NCI-H345 treated with DMSO at 0.1 percent for 48 hours (cell line): ENCODE measurements at regions not wholly inside any gene's neighbourhood (a gene's known extent, or its start where the extent isn't known, plus 50 kb on each side); places are given as distances from the start of the nearest gene placed in this dataset.
"Not testable (repeated sequence)": the region's sequence is repeated elsewhere in the genome, so short reads cannot be mapped to it uniquely, and the experiment has no call there.

Experiments used
- DNase-seq: peaks from one replicate; lab custom pipeline; 2025; ENCODE audit not compliant: unreplicated experiment; lab: John Stamatoyannopoulos, UW

DNA sequence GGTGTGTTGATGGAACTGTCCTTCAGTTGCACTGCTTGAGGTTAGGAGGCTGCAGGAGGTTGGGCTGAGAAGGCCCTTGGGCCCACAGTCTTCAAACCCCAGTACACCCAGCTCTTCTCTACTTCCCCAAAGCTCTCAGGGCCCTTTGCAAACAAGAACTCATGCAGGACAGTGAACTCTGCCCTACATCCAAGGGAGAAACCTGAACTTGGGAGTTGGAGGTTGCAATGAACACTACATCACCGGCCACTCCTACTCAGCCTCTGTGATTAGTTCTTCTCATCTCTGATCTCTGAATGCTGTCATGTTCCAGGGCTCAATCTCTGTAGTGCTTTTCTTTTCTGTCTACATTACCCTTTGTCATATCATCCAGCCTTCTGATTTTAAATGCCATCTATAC is 148.5 kb upstream of the PDE7B start:
- DNase-seq = no peak

DNA sequence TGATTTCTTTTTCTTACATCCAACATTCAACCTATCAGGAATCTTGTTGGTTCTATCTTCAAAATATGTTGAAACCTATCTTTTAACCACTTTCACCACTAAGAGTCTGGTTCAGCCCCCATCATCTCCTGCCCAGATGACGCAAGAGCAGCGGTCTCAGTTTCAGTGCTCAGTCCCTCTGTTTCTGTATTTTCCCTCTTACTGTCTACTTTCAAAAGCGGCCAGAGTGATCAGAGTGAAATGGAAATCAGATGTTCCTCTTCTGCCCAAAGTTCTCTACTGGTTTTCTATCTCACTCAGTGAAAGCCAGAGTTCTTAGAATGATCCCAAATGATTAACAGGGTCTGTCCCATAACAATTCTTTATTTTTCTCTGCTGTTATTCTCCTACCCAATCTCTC is 147.9 kb upstream of the PDE7B start:
- DNase-seq = no peak

DNA sequence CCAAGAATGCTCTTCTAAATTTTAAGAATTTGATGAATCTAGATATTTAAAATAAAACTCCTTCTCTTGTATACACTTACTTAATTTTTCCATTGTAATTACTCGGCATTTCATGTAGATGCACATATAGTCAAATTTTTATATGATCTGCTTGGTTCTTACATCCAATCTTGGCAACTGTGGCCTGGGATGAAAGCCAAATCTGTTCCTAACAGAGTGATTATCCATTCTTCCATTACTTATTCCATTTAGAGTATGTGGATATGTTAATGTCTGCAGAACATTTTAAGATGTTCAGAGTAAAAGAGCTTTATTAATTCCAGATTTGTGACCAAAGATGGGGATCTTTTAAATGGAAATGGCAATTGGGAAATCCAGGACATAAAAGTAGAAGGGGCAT is 144.1 kb upstream of the PDE7B start:
- no peak for DNase-seq

DNA sequence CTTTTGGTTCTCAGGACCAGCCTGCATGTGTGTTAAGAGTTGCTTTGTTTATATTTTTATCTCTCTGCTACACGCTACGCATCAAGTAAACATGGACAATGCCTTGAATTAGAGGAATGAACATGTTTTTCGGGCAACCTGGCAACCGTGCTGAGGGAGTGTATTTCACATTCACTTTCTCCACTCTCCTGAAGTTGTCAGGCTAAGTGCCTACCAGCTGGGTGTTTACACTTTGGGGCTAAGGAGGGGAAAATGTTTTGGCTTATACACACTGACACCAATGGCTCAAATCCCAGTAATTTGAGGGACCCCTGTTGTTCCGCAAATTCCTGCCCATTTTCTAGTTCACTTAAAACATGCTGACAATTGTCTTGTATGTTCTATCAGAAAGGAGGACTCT is 141.5 kb upstream of the PDE7B start:
- DNase-seq = no peak

DNA sequence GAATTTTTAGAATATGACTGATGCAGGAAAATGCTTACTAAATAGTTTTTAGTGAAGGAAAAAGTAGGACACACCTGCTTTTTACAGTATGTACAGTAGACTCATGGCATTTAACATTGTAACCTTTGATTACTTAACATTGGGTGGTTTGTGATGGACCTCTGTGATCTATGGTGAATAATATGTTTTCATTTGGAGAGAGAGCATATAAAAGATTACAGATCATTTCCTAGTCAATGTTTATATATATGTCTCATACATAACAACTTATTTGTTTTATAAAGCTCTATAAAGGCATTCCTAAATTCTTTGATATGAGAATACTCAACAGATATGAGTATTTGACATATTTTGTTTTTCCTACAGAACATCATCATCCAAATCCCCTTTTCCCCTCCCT is 129.3 kb upstream of the PDE7B start:
- no peak for DNase-seq

DNA sequence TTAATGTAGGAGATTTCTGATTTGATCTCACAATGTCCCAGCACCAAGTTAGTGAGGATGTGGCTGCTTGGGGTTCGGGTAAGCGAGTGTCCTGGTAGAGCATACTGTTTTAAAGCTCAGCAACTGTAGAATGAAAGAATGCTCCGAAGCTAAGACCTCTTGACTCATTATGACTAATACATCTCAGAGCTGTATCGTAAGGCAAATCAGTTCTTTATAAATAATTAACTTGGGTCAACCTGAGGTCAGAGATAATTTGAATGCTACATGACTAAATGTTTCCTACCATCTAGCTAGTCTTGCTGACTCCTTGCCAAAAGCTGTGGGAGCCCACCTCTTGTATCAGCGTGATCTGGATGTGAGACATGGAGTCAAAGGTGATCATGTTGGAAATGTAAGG is 128.8 kb upstream of the PDE7B start:
- no peak for DNase-seq

DNA sequence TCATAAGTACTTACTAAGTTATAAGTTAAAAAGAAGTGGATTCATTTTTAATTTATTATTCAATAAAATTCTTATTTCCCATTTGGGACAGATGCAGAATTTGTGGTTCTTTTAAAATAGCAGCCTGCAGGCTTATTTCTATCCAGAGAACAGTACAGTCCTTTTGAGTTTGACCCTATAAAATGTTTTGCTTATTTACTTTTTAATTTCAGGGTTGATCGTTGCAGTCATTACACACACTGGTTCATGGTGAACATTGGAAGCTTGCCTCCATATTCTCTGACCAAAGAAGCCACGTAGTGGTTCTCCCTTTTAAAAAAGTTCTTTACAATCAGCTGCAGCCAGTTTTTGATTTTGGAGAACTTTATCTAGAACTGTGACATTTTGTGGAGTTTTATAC is 122.9 kb upstream of the PDE7B start:
- no peak for DNase-seq

DNA sequence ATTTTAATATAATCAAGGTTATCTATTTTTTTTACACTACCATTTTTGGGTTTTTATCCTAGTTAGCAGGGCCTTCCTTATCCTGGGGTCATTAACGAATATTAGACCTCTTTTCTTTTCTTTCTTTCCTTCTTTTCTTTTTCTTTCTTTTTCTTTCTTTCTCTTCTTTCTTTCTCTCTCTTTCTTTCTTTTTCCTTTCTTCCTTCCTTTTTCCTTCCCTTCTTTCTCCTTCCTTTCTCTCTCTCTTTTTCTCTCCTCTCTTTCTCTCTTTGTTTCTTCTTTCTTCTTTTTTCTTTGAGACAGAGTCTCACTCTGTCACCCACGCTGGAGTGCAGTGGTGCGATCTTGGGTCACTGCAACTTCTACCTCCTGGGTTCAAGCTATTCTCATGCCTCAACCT is 120.4 kb upstream of the PDE7B start:
- DNase-seq = no peak

DNA sequence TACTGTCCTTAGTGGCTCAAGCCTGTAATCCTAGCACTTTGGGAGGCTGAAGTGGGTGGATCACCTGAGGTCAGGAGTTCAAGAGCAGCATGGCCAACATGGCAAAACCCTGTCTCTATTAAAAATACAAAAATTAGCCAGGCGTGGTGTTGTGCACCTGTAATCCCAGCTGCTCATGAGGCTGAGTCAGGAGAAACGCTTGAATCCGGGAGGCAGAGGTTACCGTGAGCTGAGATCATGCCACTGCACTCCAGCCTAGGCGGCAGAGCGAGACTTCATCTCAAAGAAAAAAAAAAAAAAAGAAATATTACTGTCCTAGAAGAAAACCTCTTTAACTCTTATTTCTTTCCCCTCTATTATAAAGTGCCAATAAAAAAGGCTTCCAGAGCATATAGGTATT is 115.2 kb upstream of the PDE7B start:
- not testable (repeated sequence) for DNase-seq

DNA sequence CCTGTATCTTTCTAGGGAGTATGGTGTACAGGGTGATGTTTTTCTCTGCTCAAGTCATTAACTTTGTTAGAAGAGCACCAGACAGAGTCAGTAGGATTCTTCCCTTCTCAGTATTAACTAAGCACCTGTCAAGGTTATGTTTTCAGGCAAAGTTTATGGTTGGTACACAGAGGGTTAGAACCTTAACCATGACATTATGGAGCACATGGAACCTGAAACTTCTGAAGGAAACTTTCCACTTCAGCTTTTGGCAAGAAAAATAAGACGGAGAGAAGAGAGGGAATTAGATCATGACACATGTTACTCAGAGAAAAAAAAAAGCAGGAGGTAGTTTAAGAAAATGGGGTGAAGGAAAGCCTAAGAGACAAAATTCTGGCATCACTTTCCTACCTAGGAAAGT is 112.9 kb upstream of the PDE7B start:
- DNase-seq = no peak

DNA sequence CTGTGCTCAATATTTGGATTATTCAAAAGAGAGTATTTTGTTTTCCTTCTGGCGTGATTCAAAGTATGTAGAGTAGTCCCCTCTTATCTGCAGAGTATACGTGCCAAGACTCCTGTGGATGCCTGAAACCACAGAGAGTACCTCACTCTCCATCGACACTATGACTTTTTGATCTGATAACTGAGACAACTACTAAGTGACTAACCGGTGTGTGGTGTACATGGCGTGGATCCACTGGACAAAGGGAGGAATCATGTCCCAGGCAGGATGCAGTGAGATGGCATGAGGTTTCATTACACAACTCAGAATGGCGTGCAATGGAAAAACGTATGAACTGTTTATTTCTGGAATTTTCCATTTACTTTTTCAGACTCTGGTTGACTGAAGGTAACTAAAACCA is 112.2 kb upstream of the PDE7B start:
- DNase-seq = no peak

DNA sequence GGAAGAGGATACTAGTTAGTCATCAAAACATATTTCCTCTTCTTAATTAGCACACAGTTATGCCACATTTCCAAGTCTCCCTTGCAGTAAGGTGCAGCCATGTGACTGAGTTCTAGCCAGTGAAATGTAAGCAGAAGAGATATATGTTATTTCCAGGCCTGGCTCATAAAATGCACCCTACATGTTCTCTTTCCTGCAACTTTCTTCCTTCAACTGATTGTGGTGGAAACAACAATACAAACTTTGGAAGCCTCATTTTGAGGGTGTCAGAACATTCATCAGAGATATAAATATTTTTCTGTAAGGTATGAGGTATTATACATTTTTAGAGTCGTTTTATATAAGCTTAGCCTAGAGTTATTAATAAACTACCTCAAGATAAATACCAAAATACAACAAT is 110.9 kb upstream of the PDE7B start:
- DNase-seq = no peak

DNA sequence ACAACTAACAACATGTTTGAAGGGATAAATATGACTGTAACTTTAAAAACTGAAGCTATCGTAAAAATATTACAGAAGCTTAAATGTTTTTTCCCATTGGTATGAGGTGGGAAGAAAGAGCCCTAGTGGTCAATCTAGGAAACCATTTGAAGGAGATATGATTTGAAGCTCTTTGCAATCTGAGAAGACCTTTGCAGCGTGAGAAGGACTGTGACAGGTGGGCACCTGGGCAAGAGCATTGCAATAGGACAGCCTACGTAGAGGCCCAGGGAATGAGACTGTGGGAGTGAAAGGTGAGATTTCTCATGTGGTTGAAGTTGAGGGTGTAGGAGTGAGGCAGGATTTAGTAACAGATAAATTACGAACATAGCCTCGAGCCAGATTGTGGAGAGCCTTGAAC is 108.0 kb upstream of the PDE7B start:
- no peak for DNase-seq

DNA sequence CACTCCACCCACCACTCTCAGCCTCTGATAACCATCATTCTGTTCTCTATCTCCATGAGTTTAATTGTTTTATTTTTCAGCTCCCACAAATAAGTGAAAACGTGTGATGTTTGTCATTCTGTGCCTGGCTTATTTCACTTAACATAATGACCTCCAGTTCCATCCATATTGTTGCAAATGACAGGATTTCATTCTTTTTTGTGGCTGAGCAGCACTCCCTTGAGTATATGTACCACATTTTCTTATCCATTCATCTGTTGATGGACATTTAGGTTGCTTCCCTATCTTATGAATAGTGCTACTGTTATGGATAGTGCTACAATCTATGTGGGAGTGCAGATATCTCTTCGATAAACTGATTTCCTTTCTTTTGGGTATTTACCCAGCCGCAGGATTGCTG is 103.3 kb upstream of the PDE7B start:
- no peak for DNase-seq

DNA sequence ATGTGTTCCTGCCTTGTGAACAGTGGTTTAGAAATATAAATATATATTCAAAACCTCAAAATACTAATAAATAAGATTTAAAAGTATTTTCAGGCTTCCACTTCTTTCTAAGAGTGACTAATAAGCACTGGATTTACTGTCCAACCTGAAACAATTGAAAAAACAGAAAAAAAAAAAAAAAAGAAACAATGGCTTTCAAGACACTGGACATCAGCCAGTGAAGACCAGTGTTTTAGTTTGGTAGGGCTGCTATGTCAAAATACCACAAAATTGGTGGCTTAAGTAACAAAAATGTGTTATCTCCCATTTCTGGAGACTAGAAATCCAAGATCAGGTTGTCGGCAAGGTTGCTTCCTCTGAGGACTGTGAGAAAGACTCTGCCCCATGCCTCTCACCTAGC is 101.4 kb upstream of the PDE7B start:
- DNase-seq = no peak

DNA sequence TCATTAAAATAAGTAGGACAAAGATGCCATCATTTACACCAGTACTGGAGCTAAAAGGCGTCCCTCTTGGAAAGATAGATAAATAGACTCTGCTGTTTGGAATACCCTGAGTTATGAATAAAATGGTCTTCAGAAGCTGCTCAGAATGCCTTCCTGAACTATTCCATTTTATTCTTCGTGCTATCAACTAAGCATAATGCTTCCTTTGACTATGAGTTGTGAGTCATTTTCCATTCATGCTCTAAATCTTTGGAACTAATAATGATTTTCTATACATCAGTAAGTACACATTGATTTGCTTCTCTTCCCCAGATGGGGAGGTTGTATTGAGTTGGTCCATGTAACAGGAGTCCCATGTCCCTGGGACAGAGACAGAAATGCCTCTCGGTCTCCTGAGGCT is 98.3 kb upstream of the PDE7B start:
- DNase-seq = no peak

DNA sequence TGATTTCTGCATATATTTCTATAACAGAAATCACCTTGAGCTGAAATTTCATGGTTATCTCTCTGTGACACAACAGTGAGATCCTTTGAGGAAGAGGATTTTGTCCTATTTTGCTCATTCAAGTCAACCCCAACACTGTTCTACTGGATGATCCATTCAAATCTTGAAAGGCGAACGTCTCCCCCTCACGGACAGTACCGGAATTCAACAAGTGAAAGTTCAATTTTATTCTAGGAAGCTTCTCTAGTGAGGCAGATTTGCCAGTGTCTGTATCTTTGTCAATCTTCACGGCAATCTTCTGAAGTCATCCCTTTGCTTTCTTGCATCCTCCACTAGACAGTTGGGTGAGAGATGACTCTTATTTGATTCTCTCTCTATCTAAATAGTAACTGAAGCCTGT is 91.7 kb upstream of the PDE7B start:
- no peak for DNase-seq

DNA sequence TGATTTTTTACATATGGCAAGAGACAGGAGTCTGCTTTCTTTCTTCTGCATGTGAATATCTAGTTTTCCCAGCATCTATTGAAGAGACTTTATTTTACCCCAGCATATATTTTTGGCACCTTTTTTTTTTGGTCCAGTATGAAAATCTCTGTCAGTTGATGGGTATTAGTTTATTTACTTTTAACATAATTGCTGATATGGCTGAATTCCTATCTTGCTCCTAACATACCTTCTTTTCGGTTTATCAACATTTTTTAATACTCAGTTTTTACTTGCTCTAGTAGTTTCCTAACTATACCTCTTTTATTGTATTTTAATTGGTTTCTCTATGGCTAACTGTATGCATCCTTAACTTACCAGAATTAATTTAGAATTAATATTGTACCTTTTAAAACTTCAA is 77.5 kb upstream of the PDE7B start:
- no peak for DNase-seq

DNA sequence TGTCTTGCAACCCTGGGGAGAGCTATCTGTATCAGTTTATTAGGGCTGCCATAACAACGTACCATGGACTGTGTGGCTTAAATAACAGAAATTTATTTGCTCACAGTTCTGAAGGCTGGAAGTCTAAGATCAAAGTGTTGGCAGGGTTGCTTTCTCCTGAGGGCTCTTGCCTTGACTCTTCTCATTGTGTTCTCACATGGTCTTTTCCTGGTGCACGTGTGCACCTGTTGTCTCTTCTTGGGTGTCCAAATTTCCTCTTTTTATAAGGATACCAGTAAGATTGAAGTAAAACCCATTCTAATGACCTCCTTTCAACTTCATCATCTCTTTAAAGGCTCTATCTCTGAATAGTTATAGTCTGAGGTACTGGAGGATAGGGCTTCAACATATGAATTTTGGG is 72.3 kb upstream of the PDE7B start:
- DNase-seq = no peak

DNA sequence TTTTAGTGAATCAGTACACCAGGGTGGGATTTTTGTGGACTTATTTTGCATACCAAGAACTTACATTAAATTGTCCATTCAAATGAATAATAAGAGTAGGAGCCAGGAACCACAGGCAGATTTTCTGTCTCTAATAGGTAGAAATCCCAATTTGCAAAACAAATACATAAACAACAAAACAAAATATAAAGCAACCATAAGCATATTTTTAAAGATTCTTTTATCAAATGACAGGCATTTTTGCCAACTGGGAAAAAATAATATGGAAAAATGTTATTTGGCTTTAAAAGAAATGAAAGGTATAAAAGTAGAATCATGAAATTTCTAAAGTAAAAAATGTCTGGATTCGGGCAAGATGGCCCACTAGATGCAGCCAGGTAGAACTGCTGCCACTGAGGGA is 71.2 kb upstream of the PDE7B start:
- no peak for DNase-seq

DNA sequence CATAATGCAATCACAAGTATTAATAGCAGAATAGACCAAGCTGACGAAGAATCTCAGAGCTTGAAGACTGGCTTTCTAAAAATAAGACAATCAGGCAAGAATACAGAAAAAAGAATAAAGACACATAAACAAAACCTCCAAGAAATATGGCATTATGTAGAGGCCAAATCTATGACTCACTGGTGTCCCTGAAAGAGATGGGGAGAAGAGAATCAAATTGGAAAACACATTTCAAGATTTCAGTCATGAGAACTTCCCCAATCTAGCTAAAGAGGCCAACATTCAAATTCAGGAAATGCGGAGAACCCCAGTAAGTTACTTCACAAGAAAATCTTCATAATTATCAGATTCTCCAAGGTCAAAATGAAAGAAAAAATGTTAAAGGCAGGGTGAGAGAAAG is 69.0 kb upstream of the PDE7B start:
- no peak for DNase-seq

DNA sequence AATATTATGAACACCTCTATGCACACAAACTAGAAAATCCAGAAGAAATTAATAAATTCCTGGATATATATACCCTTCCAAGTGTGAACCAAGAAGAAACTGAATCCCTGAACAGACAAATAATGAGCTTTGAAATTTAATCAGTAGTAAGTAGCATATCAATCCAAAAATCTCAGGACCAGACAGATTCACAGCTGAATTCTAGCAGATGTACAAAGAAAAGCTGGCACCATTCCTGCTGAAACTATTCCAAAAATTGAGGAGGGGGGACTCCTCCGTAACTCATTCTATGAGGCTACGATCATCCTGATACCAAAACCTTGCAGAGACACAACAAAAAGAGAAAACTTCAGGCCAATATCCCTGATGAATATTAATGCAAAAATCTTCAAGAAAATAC is 67.0 kb upstream of the PDE7B start:
- DNase-seq = no peak

DNA sequence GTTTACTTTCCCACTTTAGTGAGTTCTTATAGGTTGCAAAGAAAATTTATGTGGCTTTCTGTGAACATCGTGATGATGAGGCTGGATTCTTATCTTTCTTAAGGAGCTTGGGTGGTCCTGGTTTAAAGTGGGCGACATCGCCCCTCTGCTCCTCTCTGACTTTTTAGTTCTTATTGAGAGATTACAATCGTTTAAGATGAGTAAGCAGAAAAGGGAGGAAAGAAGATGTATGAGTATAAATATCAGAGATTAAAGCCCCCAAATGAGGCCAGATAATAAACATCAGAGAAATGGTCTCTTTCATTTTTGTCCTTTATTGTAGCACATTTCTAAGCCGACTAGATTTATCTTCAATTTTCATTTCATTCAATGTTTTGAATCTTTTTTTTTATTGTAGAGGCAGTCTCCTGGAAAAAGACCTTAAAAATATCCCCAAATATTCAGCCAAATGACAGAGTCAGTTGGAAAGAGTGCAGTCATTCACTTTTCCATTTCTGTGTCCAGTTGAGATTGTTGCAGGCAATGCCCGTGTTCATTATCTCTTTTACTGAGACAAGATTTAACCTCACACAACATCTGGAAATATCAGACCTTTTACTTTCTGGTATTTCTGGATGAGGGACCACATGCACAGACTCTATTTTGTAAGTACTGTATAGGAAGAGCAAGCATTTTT is 62.0 kb upstream of the PDE7B start:
- no peak for DNase-seq

DNA sequence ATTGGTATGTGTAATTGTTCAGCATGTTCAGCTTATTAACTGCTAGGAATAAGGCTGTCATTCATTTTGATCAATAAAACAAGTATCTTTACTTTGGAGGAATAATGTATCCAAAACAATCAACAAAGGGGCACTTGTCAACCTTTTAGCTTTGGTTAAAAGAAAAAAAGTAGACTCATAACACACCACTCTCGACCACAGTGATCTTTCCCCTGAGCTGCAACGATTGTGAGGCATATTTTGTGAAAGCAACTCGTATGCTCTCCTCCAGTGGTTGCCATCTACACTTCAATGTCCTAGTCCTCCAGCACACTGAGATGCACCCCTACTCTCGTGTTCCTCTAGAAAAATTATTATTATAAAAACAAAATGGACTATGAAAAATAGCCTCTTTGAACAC is 60.1 kb upstream of the PDE7B start:
- no peak for DNase-seq
